ENCODE measurements at regions not wholly inside any gene's neighbourhood (a gene's known extent, or its start where the extent isn't known, plus 50 kb on each side); places are given as distances from the start of the nearest gene placed in this dataset.

DNA sequence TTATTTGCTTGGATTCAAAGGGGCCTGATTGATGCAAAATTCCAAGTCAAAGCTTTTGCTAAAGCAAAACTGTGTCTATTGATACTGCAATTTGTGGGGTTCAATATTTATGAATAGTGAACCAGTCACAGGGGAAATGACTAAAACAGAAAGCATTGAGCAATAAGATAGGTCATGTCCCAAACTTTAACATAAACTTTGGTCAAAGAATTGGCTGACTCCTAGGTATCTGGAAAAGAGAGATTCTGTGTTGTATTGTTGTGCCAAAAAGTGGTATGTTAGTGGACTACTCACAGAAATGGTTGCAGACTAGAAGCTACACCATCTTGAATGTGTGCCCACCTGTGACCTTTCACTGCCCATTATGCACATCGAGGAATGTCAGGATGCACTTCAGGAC, 585.5 kb upstream of the RGMB start:
- TF ChIP-seq CTCF (IDR thresholded peaks at IDR 0.05) (no peak), EZH2 (IDR thresholded peaks at IDR 0.05; ENCODE audit: borderline replicate concordance, insufficient read depth, low read depth, low read length, poor library complexity, severe bottlenecking) (no peak)
